ENCODE measurements at regions not wholly inside any gene's neighbourhood (a gene's known extent, or its start where the extent isn't known, plus 50 kb on each side); places are given as distances from the start of the nearest gene placed in this dataset.

- Histone ChIP-seq H2AFZ (ENCODE audit: control insufficient read depth, low read length) (no peak overlapping the region), H3K4me2 (ENCODE audit: control insufficient read depth, extremely low read depth, insufficient read depth, low read depth, low read length) (no peak overlapping the region), H3K9ac (ENCODE audit: control insufficient read depth, extremely low read depth, insufficient read depth, low read length) (no peak overlapping the region), H3K36me3 (ENCODE audit: control insufficient read depth in 2 of 2, extremely low read depth in 1 of 2, insufficient read depth in 2 of 2, low read length in 2 of 2) (no peaks in the 10 kb centered on the region), H3K79me2 (ENCODE audit: control insufficient read depth, insufficient read depth, low read length) (no peaks in the 10 kb centered on the region), H3K9me3 (ENCODE audit: control insufficient read depth, low read depth, low read length) (no peaks in the 10 kb centered on the region), H4K20me1 (ENCODE audit: control insufficient read depth, extremely low read depth, insufficient read depth, low read length) (no peaks in the 10 kb centered on the region), H3K27me3 (ENCODE audit: control insufficient read depth, extremely low read depth, insufficient read depth, low read length) (no peaks in the 10 kb centered on the region), H3K4me1 (ENCODE audit: control insufficient read depth, extremely low read depth, insufficient read depth, low read length) (no peaks in the 10 kb centered on the region), H3K4me3 (ENCODE audit: control insufficient read depth in 2 of 3, extremely low read depth in 1 of 3, insufficient read depth in 2 of 3, low read depth in 1 of 3, low read length in 3 of 3) (no peak overlapping the region), H3K27ac (ENCODE audit: control insufficient read depth, insufficient read depth, low read length) (no peak overlapping the region), H3K9me1 (ENCODE audit: control insufficient read depth, extremely low read depth, insufficient read depth, low read length) (no peaks in the 10 kb centered on the region)
- no peak for DNase-seq (ENCODE audit: low read depth, low spot score)
- FAIRE-seq = no peak
- TF ChIP-seq EZH2 (IDR thresholded peaks at IDR 0.05; ENCODE audit: low read length) (no peak), CTCF (optimal IDR thresholded peaks at IDR 0.05 in 1 of 3, IDR thresholded peaks at IDR 0.05 in 1 of 3, conservative IDR thresholded peaks at IDR 0.05 in 1 of 3; ENCODE audit: extremely low read depth in 1 of 3, insufficient read depth in 2 of 3, low read length in 3 of 3) (no peak)
- dilution Hi-C loops (cut with MboI; ENCODE audit: extremely low pct_ligation_motif_present, low sequenced_read_pairs) = no loop called here
Observed at GRCh38 chr16:74052016-74052415, 244.6 kb upstream of the PSMD7 start.

- Histone ChIP-seq H3K27ac (ENCODE audit: control insufficient read depth, insufficient read depth, low read length) (no peak overlapping the region), H3K4me1 (ENCODE audit: control insufficient read depth, extremely low read depth, insufficient read depth, low read length) (no peaks in the 10 kb centered on the region), H2AFZ (ENCODE audit: control insufficient read depth, low read length) (no peak overlapping the region), H3K9ac (ENCODE audit: control insufficient read depth, extremely low read depth, insufficient read depth, low read length) (no peak overlapping the region), H3K4me2 (ENCODE audit: control insufficient read depth, extremely low read depth, insufficient read depth, low read depth, low read length) (no peak overlapping the region), H3K36me3 (ENCODE audit: control insufficient read depth in 2 of 2, extremely low read depth in 1 of 2, insufficient read depth in 2 of 2, low read length in 2 of 2) (no peaks in the 10 kb centered on the region), H4K20me1 (ENCODE audit: control insufficient read depth, extremely low read depth, insufficient read depth, low read length) (no peaks in the 10 kb centered on the region), H3K4me3 (ENCODE audit: control insufficient read depth in 2 of 3, extremely low read depth in 1 of 3, insufficient read depth in 2 of 3, low read depth in 1 of 3, low read length in 3 of 3) (no peak overlapping the region), H3K9me3 (ENCODE audit: control insufficient read depth, low read depth, low read length) (no peaks in the 10 kb centered on the region), H3K79me2 (ENCODE audit: control insufficient read depth, insufficient read depth, low read length) (no peaks in the 10 kb centered on the region), H3K9me1 (ENCODE audit: control insufficient read depth, extremely low read depth, insufficient read depth, low read length) (no peaks in the 10 kb centered on the region), H3K27me3 (ENCODE audit: control insufficient read depth, extremely low read depth, insufficient read depth, low read length) (no peaks in the 10 kb centered on the region)
- TF ChIP-seq CTCF (optimal IDR thresholded peaks at IDR 0.05 in 1 of 3, IDR thresholded peaks at IDR 0.05 in 1 of 3, conservative IDR thresholded peaks at IDR 0.05 in 1 of 3; ENCODE audit: extremely low read depth in 1 of 3, insufficient read depth in 2 of 3, low read length in 3 of 3) (no peak), EZH2 (IDR thresholded peaks at IDR 0.05; ENCODE audit: low read length) (no peak)
- DNase-seq (ENCODE audit: low read depth, low spot score) (no peak), FAIRE-seq (no peak)
- dilution Hi-C loops (cut with MboI; ENCODE audit: extremely low pct_ligation_motif_present, low sequenced_read_pairs) = no loop called here
Observed at GRCh38 chr16:74049027-74049426, 247.6 kb upstream of the PSMD7 start.

All from keratinocyte (primary cell).